Epidermal melanocyte (primary cell): ENCODE measurements at regions not wholly inside any gene's neighbourhood (a gene's known extent, or its start where the extent isn't known, plus 50 kb on each side); places are given as distances from the start of the nearest gene placed in this dataset.
"Not testable (repeated sequence)": the region's sequence is repeated elsewhere in the genome, so short reads cannot be mapped to it uniquely, and the experiment has no call there.

ENCODE experiments used
- DNase-seq: peaks from one replicate; pipeline ENCODE4 v3.0.0; 2011; ENCODE audit warnings: low spot score; ENCODE audit not compliant: insufficient read length

GRCh38 chr15:20267996-20268395 is 273.6 kb downstream of the GOLGA6L6 start:
- DNase-seq: not testable (repeated sequence)

GRCh38 chr15:20267051-20267730 is 274.4 kb downstream of the GOLGA6L6 start:
- not testable (repeated sequence) for DNase-seq

GRCh38 chr15:20265710-20266109 is 275.9 kb downstream of the GOLGA6L6 start:
- DNase-seq: not testable (repeated sequence)

- not testable (repeated sequence) for DNase-seq
Measured at GRCh38 chr15:20261321-20262280, 280.0 kb downstream of the GOLGA6L6 start.

GRCh38 chr15:20260650-20261049 is 280.9 kb downstream of the GOLGA6L6 start:
- not testable (repeated sequence) for DNase-seq

- not testable (repeated sequence) for DNase-seq
Measured at GRCh38 chr15:20259559-20260190, 281.9 kb downstream of the GOLGA6L6 start.

GRCh38 chr15:20256394-20256793 is 285.2 kb downstream of the GOLGA6L6 start:
- not testable (repeated sequence) for DNase-seq

GRCh38 chr15:20255641-20256040 is 286.0 kb downstream of the GOLGA6L6 start:
- not testable (repeated sequence) for DNase-seq

GRCh38 chr15:20253047-20253615 is 288.5 kb downstream of the GOLGA6L6 start:
- not testable (repeated sequence) for DNase-seq

GRCh38 chr15:20252040-20252439 is 289.6 kb downstream of the GOLGA6L6 start:
- DNase-seq: not testable (repeated sequence)

GRCh38 chr15:20251214-20252005 is 290.2 kb downstream of the GOLGA6L6 start:
- DNase-seq: not testable (repeated sequence)

- DNase-seq: not testable (repeated sequence)
Measured at GRCh38 chr15:20250206-20250605, 291.4 kb downstream of the GOLGA6L6 start.

GRCh38 chr15:20249677-20249970 is 292.0 kb downstream of the GOLGA6L6 start:
- not testable (repeated sequence) for DNase-seq

- not testable (repeated sequence) for DNase-seq
Measured at GRCh38 chr15:20248434-20248833, 293.2 kb downstream of the GOLGA6L6 start.

GRCh38 chr15:20247137-20247536 is 294.5 kb downstream of the GOLGA6L6 start:
- DNase-seq: not testable (repeated sequence)

- DNase-seq: not testable (repeated sequence)
Measured at GRCh38 chr15:20246624-20247023, 295.0 kb downstream of the GOLGA6L6 start.

- not testable (repeated sequence) for DNase-seq
Measured at GRCh38 chr15:20245856-20246255, 295.7 kb downstream of the GOLGA6L6 start.

GRCh38 chr15:20244792-20245191 is 296.8 kb downstream of the GOLGA6L6 start:
- DNase-seq: not testable (repeated sequence)

GRCh38 chr15:20243486-20244240 is 297.9 kb downstream of the GOLGA6L6 start:
- not testable (repeated sequence) for DNase-seq
